HL-60 (cell line): ENCODE measurements at regions not wholly inside any gene's neighbourhood (a gene's known extent, or its start where the extent isn't known, plus 50 kb on each side); places are given as distances from the start of the nearest gene placed in this dataset.

ENCODE experiments used
- GABPA ChIP-seq: IDR thresholded peaks from 2 replicates; pipeline ENCODE4 v1.6.1; 2012; ENCODE audit warnings: low read depth
- REST ChIP-seq: IDR thresholded peaks from 2 replicates; pipeline ENCODE4 v1.6.1; 2012; ENCODE audit warnings: low read depth; ENCODE audit not compliant: insufficient replicate concordance

- TF ChIP-seq REST (no peak), GABPA (no peak)
Measured at GRCh38 chr16:22688463-22688862, 125.5 kb upstream of the HS3ST2 start.
